GM23338 (cell line): ENCODE measurements at regions not wholly inside any gene's neighbourhood (a gene's known extent, or its start where the extent isn't known, plus 50 kb on each side); places are given as distances from the start of the nearest gene placed in this dataset.

ENCODE experiments used
- ATAC-seq: fragments of 200-7000 bp; cut with Tn5 transposase; 3 replicates; pipeline ENCODE4 v1.9.1; 2020
- DNase-seq: peaks from one replicate; pipeline ENCODE4 v3.0.0-alpha.2; 2015; ENCODE audit warnings: low spot score
- H2AFZ ChIP-seq: fragments of 200-600 bp; sonication (generic); 2 replicates; pipeline ENCODE4 v1.8.0; 2016; ENCODE audit warnings: antibody characterized with exemption, mild to moderate bottlenecking, moderate library complexity
- H3F3A ChIP-seq: fragments of 200-600 bp; sonication (generic); replicated peaks from 2 replicates; pipeline ENCODE4 v1.8.0; 2017; ENCODE audit warnings: antibody characterized with exemption, mixed run types, low read depth
- H3K27ac ChIP-seq: fragments of 200-600 bp; sonication (generic); 2 replicates; pipeline ENCODE4 v1.6.1; 2016; ENCODE audit warnings: low read depth
- H3K27me3 ChIP-seq: fragments of 200-600 bp; sonication (generic); 2 replicates; pipeline ENCODE4 v1.8.0; 2016; ENCODE audit warnings: mild to moderate bottlenecking, mixed run types, moderate library complexity; ENCODE audit not compliant: insufficient read depth
- H3K36me3 ChIP-seq: fragments of 200-600 bp; sonication (generic); 2 replicates; pipeline ENCODE4 v1.8.0; 2016; ENCODE audit warnings: mild to moderate bottlenecking; ENCODE audit not compliant: insufficient read depth
- H3K4me1 ChIP-seq: fragments of 200-600 bp; sonication (generic); 2 replicates; pipeline ENCODE4 v1.8.0; 2016; ENCODE audit warnings: mild to moderate bottlenecking, moderate library complexity; ENCODE audit not compliant: insufficient read depth
- H3K4me2 ChIP-seq: fragments of 200-600 bp; sonication (generic); 2 replicates; pipeline ENCODE4 v1.7.1; 2017; ENCODE audit warnings: mixed run types
- H3K4me3 ChIP-seq: fragments of 200-600 bp; sonication (generic); 2 replicates; pipeline ENCODE4 v1.6.1; 2016; ENCODE audit warnings: mixed run types
- H3K79me2 ChIP-seq: fragments of 200-600 bp; sonication (generic); replicated peaks from 2 replicates; pipeline ENCODE4 v1.8.0; 2017; ENCODE audit warnings: mild to moderate bottlenecking; ENCODE audit not compliant: insufficient read depth
- H3K9me2 ChIP-seq: fragments of 200-600 bp; sonication (generic); 2 replicates; pipeline ENCODE4 v1.8.0; 2017; ENCODE audit not compliant: insufficient read depth
- H4K20me1 ChIP-seq: fragments of 200-600 bp; sonication (generic); replicated peaks from 2 replicates; pipeline ENCODE4 v1.8.0; 2017; ENCODE audit warnings: mild to moderate bottlenecking; ENCODE audit not compliant: insufficient read depth
- H3K27ac Mint-ChIP-seq: 2 replicates; pipeline ENCODE4 v1.8.0; 2020; ENCODE audit warnings: inconsistent platforms, mild to moderate bottlenecking, moderate library complexity, mixed read lengths
- H3K27me3 Mint-ChIP-seq: 3 replicates; pipeline ENCODE4 v1.8.0; 2022; ENCODE audit warnings: low read depth, mild to moderate bottlenecking, moderate library complexity, mixed read lengths, inconsistent platforms; ENCODE audit not compliant: insufficient read depth, poor library complexity
- H3K36me3 Mint-ChIP-seq: 3 replicates; pipeline ENCODE4 v1.8.0; 2021; ENCODE audit warnings: low read depth, mild to moderate bottlenecking, inconsistent platforms, moderate library complexity, mixed read lengths
- H3K4me1 Mint-ChIP-seq: 3 replicates; pipeline ENCODE4 v1.8.0; 2020; ENCODE audit warnings: mild to moderate bottlenecking, inconsistent platforms, mixed read lengths
- H3K4me3 Mint-ChIP-seq: 3 replicates; pipeline ENCODE4 v1.8.0; 2021; ENCODE audit warnings: moderate library complexity, mild to moderate bottlenecking, inconsistent platforms, mixed read lengths
- H3K9me3 Mint-ChIP-seq: 3 replicates; pipeline ENCODE4 v1.8.0; 2020; ENCODE audit warnings: moderate library complexity, mild to moderate bottlenecking, inconsistent platforms, mixed read lengths
- CREB1 ChIP-seq: fragments of 250-450 bp; sonication (Bioruptor Pico); IDR thresholded peaks from 2 replicates; pipeline ENCODE4 v1.5.0; 2020; ENCODE audit warnings: low read depth, mild to moderate bottlenecking, moderate library complexity
- EZH2 ChIP-seq: fragments of 200-600 bp; sonication (generic); IDR thresholded peaks from one replicate; pipeline ENCODE4 v1.8.0; 2017; ENCODE audit warnings: antibody characterized with exemption, mild to moderate bottlenecking, low read depth; ENCODE audit not compliant: unreplicated experiment
- EZH2phosphoT487 ChIP-seq: fragments of 200-600 bp; sonication (generic); IDR thresholded peaks from one replicate; pipeline ENCODE4 v1.8.1; 2018; ENCODE audit warnings: antibody characterized with exemption; ENCODE audit not compliant: unreplicated experiment
- JUNB ChIP-seq: IDR thresholded peaks from one replicate; pipeline ENCODE4 v1.6.1; 2016; ENCODE audit warnings: antibody characterized with exemption; ENCODE audit not compliant: unreplicated experiment
- NANOG ChIP-seq: IDR thresholded peaks from 2 replicates; pipeline ENCODE4 v1.6.1; 2016; ENCODE audit warnings: antibody characterized with exemption, borderline replicate concordance
- POLR2AphosphoS5 ChIP-seq: IDR thresholded peaks from 2 replicates; pipeline ENCODE4 v1.6.1; 2016; ENCODE audit warnings: antibody characterized with exemption, low read depth
- STAT1 ChIP-seq: IDR thresholded peaks from one replicate; pipeline ENCODE4 v1.6.1; 2016; ENCODE audit warnings: antibody characterized with exemption; ENCODE audit not compliant: unreplicated experiment
- ZNF114 ChIP-seq: fragments of 250-450 bp; sonication (Bioruptor Pico); IDR thresholded peaks from 2 replicates; pipeline ENCODE4 v1.5.0; 2020; ENCODE audit warnings: mild to moderate bottlenecking, moderate library complexity
- ZNF331 ChIP-seq: fragments of 250-450 bp; sonication (Bioruptor Pico); IDR thresholded peaks from 2 replicates; pipeline ENCODE4 v1.5.0; 2020; ENCODE audit warnings: low read depth, mild to moderate bottlenecking, moderate library complexity
- ZNF462 ChIP-seq: fragments of 250-450 bp; sonication (Bioruptor Pico); IDR thresholded peaks from 2 replicates; pipeline ENCODE4 v1.5.0; 2020; ENCODE audit warnings: mild to moderate bottlenecking, moderate library complexity
- TF ChIP-seq, protein P1 (sequence below): IDR thresholded peaks from one replicate; pipeline ENCODE4 v1.6.1; 2018; ENCODE audit warnings: antibody characterized with exemption; ENCODE audit not compliant: unreplicated experiment
- TF ChIP-seq, protein P2 (sequence below), 2 experiments: fragments of 200-600 bp in 1 of 2; sonication (generic) in 1 of 2; conservative IDR thresholded peaks; 2 replicates each; pipeline versions ENCODE4 v1.5.1 to v1.6.1; 2016 to 2017; ENCODE audit warnings: antibody characterized with exemption in 2 of 2, low read depth in 2 of 2, mild to moderate bottlenecking in 2 of 2, moderate library complexity in 1 of 2
- TF ChIP-seq, protein P3 (sequence below): IDR thresholded peaks from 2 replicates; pipeline ENCODE4 v1.6.1; 2016; ENCODE audit warnings: antibody characterized with exemption

GRCh38 chr2:81542119-81542518, 1237.6 kb upstream of the LRRTM1 start:
- Histone ChIP-seq H3K9me2 (no peaks in the 10 kb centered on the region), H2AFZ (no peak overlapping the region), H3K36me3 (no peaks in the 10 kb centered on the region), H3K4me1 (no peaks in the 10 kb centered on the region), H3K27ac (no peak overlapping the region), H3F3A (no peaks in the 10 kb centered on the region), H3K4me3 (no peak overlapping the region), H3K4me2 (no peak overlapping the region), H3K79me2 (no peaks in the 10 kb centered on the region), H4K20me1 (no peaks in the 10 kb centered on the region), H3K27me3 (no peaks in the 10 kb centered on the region)
- H3K27ac Mint-ChIP-seq: no peak overlapping the region
- no peak overlapping the region for H3K4me3 Mint-ChIP-seq
- TF ChIP-seq, protein P1, sequence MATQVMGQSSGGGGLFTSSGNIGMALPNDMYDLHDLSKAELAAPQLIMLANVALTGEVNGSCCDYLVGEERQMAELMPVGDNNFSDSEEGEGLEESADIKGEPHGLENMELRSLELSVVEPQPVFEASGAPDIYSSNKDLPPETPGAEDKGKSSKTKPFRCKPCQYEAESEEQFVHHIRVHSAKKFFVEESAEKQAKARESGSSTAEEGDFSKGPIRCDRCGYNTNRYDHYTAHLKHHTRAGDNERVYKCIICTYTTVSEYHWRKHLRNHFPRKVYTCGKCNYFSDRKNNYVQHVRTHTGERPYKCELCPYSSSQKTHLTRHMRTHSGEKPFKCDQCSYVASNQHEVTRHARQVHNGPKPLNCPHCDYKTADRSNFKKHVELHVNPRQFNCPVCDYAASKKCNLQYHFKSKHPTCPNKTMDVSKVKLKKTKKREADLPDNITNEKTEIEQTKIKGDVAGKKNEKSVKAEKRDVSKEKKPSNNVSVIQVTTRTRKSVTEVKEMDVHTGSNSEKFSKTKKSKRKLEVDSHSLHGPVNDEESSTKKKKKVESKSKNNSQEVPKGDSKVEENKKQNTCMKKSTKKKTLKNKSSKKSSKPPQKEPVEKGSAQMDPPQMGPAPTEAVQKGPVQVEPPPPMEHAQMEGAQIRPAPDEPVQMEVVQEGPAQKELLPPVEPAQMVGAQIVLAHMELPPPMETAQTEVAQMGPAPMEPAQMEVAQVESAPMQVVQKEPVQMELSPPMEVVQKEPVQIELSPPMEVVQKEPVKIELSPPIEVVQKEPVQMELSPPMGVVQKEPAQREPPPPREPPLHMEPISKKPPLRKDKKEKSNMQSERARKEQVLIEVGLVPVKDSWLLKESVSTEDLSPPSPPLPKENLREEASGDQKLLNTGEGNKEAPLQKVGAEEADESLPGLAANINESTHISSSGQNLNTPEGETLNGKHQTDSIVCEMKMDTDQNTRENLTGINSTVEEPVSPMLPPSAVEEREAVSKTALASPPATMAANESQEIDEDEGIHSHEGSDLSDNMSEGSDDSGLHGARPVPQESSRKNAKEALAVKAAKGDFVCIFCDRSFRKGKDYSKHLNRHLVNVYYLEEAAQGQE: no peak
- TF ChIP-seq ZNF462 (CRISPR knock-in tag): no peak
- TF ChIP-seq EZH2: no peak
- TF ChIP-seq, protein P2, sequence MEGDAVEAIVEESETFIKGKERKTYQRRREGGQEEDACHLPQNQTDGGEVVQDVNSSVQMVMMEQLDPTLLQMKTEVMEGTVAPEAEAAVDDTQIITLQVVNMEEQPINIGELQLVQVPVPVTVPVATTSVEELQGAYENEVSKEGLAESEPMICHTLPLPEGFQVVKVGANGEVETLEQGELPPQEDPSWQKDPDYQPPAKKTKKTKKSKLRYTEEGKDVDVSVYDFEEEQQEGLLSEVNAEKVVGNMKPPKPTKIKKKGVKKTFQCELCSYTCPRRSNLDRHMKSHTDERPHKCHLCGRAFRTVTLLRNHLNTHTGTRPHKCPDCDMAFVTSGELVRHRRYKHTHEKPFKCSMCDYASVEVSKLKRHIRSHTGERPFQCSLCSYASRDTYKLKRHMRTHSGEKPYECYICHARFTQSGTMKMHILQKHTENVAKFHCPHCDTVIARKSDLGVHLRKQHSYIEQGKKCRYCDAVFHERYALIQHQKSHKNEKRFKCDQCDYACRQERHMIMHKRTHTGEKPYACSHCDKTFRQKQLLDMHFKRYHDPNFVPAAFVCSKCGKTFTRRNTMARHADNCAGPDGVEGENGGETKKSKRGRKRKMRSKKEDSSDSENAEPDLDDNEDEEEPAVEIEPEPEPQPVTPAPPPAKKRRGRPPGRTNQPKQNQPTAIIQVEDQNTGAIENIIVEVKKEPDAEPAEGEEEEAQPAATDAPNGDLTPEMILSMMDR (conservative IDR thresholded peaks at IDR 0.05; ENCODE audit: low read depth in 2 of 2): no peak
- TF ChIP-seq EZH2phosphoT487: no peak
- TF ChIP-seq ZNF331: no peak
- TF ChIP-seq POLR2AphosphoS5: no peak
- TF ChIP-seq ZNF114: no peak
- no peak for TF ChIP-seq STAT1
- no peak for TF ChIP-seq NANOG
- TF ChIP-seq, protein P3, sequence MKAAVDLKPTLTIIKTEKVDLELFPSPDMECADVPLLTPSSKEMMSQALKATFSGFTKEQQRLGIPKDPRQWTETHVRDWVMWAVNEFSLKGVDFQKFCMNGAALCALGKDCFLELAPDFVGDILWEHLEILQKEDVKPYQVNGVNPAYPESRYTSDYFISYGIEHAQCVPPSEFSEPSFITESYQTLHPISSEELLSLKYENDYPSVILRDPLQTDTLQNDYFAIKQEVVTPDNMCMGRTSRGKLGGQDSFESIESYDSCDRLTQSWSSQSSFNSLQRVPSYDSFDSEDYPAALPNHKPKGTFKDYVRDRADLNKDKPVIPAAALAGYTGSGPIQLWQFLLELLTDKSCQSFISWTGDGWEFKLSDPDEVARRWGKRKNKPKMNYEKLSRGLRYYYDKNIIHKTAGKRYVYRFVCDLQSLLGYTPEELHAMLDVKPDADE: no peak
- TF ChIP-seq CREB1 (CRISPR knock-in tag): no peak
- TF ChIP-seq JUNB: no peak
- ATAC-seq: no peak
- no peaks in the 10 kb centered on the region for H3K9me3 Mint-ChIP-seq
- no peaks in the 10 kb centered on the region for H3K4me1 Mint-ChIP-seq
- DNase-seq: no peak
- H3K27me3 Mint-ChIP-seq: no peaks in the 10 kb centered on the region
- H3K36me3 Mint-ChIP-seq: no peaks in the 10 kb centered on the region
